Glomerular visceral epithelial cell (primary cell): ENCODE measurements at regions not wholly inside any gene's neighbourhood (a gene's known extent, or its start where the extent isn't known, plus 50 kb on each side); places are given as distances from the start of the nearest gene placed in this dataset.

Experiments used
- DNase-seq: peaks from one replicate; pipeline ENCODE4 v3.0.0-alpha.2; 2016; ENCODE audit errors: extremely low spot score

GRCh38 chr18:78108554-78108953 lies 858.9 kb downstream of the GALR1 start:
- DNase-seq, result no peak

GRCh38 chr18:78113136-78113939 lies 863.7 kb downstream of the GALR1 start:
- no peak for DNase-seq

- no peak for DNase-seq
These were observed 864.2 kb downstream of the GALR1 start for GRCh38 chr18:78113940-78114251.

DNA sequence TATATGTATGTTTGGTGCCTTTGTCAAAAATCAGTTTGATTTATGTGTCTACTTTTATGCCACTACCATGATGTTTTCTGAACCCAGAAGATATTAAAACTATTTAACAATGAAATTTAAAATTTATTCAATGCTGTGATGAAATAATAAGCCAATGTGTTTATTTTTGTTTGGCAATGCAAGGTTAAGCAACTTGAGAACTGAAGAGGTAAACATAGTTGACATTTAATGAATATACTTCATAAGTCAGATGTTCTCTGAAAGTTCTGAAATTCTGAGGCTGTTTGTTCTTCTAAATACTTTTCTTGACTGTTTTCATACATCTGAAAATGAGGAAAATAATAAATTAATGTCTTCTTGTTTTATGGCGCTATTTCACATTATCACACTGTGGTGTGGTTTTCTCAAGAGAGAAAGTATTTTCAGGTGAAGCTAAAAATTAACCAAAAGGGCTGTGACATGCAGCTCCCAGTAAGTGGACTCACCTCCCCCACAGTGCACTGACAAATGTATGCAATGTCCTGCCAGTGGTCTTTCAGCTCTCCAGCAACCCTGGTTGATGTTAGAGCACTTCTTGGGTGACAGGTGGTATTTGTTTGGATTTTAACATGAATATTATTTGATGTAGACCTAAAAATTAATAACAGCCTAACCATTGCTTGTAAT lies 863.6 kb upstream of the SALL3 start:
- no peak for DNase-seq

- DNase-seq, result no peak
These were observed 856.3 kb upstream of the SALL3 start for GRCh38 chr18:78123144-78123909.

DNA sequence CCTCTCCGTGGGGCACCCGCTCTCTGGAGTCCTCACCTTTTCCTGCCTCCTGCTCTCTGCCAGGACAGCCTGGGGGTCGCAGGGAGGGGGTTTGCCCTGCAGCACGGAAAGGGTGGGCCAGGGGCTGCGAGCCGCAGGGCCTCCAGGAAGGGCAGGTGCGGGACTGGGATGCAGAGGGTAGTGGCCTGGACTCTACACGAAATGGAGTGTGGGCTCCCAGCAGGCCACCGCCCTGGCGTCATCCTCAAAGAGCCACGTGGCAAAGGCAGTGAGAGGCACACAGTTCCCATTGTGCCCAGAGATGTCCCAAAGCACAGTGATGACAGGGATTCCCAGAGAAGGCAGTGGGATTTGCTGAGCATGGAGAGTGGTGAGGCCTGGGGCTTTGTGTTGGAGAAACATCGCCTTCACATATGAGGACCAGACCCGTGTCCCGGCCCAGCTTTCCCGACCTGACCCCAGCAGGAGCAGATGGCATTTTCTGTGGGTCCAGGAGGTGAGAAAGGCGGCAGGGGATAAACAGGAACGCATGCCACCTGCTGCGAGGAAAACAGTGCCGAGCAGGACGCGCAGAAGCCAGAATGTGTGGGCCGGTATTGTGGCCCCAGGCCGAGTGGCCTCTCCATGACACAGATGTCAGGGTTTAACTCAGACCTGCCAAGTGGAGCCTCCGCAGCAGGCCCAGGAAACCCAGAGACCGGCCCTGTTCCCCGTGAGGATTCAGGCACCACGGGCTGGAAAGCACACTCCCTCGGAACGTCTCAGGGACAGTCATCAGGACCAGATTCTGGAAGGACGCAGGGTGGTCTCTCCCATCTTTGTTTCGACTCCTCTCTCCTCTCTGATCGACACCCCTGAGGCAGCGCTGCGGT lies 855.5 kb upstream of the SALL3 start:
- no peak for DNase-seq

- no peak for DNase-seq
These were observed 854.3 kb upstream of the SALL3 start for GRCh38 chr18:78125206-78125896.

- DNase-seq, result no peak
These were observed 853.5 kb upstream of the SALL3 start for GRCh38 chr18:78126106-78126505.

- DNase-seq, result no peak
These were observed 853.1 kb upstream of the SALL3 start for GRCh38 chr18:78126536-78126935.

GRCh38 chr18:78127041-78127440 lies 852.6 kb upstream of the SALL3 start:
- DNase-seq, result no peak

GRCh38 chr18:78128004-78128403 lies 851.6 kb upstream of the SALL3 start:
- DNase-seq, result no peak

DNA sequence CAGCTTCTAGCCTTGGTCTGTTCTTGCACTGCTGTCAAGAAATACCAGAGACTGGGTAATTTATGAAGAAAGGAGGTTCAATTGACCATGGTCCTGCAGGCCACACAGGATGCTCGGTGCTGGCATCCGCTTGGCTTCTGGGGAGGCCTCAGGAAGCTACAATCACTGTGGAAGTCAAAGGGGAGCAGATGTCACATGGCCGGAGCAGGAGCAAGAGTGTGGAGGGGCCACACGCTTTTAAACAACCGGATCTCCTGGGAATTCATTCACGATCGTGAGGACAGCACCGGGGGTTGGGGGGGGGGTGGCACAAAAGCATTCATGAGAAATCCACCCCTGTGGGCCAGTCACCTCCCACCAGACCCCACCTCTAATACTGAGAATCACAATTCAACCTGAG lies 850.4 kb upstream of the SALL3 start:
- no peak for DNase-seq

GRCh38 chr18:78130232-78131195 lies 849.1 kb upstream of the SALL3 start:
- no peak for DNase-seq

GRCh38 chr18:78133729-78134128 lies 845.9 kb upstream of the SALL3 start:
- DNase-seq, result no peak

- no peak for DNase-seq
These were observed 842.6 kb upstream of the SALL3 start for GRCh38 chr18:78136986-78137385.

DNA sequence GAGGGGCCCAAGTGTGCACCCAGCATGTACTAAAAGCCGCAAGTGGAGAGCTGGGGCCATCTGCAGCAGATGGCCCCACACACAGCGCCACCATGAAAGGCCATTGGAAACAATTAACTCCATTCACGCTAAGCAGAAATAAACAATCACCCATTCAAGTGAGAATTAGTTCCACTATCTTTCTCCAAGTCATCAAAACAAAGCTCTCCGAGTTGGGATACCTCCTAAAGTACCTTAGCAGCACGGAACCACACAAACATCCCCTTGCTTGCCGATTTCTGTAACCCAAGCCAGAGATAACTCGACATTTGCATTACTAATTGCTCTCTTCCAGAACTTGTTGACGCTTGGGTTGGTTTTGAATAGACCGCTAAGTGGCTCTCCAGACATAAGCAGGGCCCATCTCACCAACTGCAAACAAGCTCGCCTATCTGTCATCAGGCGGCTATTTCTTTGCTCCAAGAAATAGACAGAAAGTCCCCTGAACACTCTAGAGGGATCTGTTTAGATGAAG lies 840.6 kb upstream of the SALL3 start:
- DNase-seq, result no peak

- no peak for DNase-seq
These were observed 839.3 kb upstream of the SALL3 start for GRCh38 chr18:78140294-78140693.

DNA sequence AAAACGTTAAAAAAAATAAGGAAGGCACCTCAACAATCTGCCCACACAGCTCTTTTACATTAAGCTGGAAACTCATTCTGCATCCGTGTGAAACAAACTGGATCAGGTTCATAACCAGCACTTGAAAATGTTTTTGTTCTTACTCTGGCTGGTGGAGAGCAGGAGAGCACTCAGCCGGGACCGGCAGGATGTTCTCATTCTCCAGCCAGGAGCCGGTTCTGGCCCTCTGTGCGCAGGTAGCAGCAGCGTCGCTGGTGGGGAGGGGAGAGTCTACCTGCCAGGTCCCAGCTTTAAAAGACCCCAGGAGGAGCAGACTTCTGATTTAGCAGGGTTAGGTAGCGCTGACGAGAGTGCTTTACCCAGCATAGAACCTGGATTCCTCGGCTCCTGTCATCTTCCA lies 834.9 kb upstream of the SALL3 start:
- no peak for DNase-seq

GRCh38 chr18:78145096-78145495 lies 834.5 kb upstream of the SALL3 start:
- DNase-seq, result no peak
